BJ (cell line): ENCODE measurements at regions not wholly inside any gene's neighbourhood (a gene's known extent, or its start where the extent isn't known, plus 50 kb on each side); places are given as distances from the start of the nearest gene placed in this dataset.

Experiments used
- CTCF ChIA-PET: fragments of 350-600 bp; formaldehyde crosslinking; extraction: SDS; loops from one replicate; lab custom pipeline; 2021; ENCODE audit warnings: antibody characterized with exemption, inconsistent platforms; lab: Yijun Ruan, JAX
- POLR2A ChIA-PET: fragments of 300-600 bp; sonication (Branson Sonifier 250); formaldehyde crosslinking; extraction: SDS; loops from one replicate; lab custom pipeline; 2021; ENCODE audit warnings: antibody characterized with exemption; lab: Charles Lee
- DNase-seq: peaks from one replicate; pipeline ENCODE4 v3.0.0-alpha.2; 2011; ENCODE audit warnings: low read depth
- H3K27me3 ChIP-seq: 2 replicates; pipeline ENCODE4 v1.6.0; 2011; ENCODE audit warnings: low read length; ENCODE audit not compliant: control insufficient read depth, insufficient read depth
- H3K36me3 ChIP-seq: 2 replicates; pipeline ENCODE4 v1.5.1; 2011; ENCODE audit warnings: low read length; ENCODE audit not compliant: control insufficient read depth, insufficient read depth
- H3K4me3 ChIP-seq: 2 replicates; pipeline ENCODE4 v1.5.1; 2011; ENCODE audit warnings: low read depth, mild to moderate bottlenecking, control low read depth, low read length
- TF ChIP-seq, protein P1 (sequence below): IDR thresholded peaks from 2 replicates; pipeline ENCODE4 v1.5.1; 2011; ENCODE audit warnings: low read depth, mild to moderate bottlenecking, control low read depth, inconsistent platforms, low read length, moderate library complexity; ENCODE audit not compliant: insufficient read depth

DNA sequence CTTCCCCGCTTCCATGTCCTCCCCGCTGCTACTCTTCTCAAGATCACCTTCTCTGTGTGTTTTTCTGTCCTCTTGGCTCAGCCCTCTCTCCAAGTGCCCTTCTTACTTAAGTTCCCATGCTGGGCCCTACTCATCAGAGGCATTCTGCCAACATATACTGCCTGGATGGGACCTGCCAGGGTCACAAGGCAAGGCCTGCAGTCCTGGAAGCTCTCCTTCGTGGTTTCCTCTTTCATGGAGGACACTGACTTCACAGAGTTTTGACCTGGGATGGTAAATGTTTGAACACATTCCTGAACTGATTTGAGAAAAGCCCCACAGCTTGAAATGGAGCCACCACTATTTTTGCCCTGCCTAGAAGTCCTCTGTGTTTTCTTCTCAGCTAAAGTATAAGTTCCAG, 140.9 kb downstream of the TMEM30B start:
- ChIA-PET CTCF (no interaction called here), POLR2A (no interaction called here)
- Histone ChIP-seq H3K27me3 (no peaks in the 10 kb centered on the region), H3K4me3 (no peak overlapping the region), H3K36me3 (no peaks in the 10 kb centered on the region)
- DNase-seq, result no peak
- TF ChIP-seq, protein P1, sequence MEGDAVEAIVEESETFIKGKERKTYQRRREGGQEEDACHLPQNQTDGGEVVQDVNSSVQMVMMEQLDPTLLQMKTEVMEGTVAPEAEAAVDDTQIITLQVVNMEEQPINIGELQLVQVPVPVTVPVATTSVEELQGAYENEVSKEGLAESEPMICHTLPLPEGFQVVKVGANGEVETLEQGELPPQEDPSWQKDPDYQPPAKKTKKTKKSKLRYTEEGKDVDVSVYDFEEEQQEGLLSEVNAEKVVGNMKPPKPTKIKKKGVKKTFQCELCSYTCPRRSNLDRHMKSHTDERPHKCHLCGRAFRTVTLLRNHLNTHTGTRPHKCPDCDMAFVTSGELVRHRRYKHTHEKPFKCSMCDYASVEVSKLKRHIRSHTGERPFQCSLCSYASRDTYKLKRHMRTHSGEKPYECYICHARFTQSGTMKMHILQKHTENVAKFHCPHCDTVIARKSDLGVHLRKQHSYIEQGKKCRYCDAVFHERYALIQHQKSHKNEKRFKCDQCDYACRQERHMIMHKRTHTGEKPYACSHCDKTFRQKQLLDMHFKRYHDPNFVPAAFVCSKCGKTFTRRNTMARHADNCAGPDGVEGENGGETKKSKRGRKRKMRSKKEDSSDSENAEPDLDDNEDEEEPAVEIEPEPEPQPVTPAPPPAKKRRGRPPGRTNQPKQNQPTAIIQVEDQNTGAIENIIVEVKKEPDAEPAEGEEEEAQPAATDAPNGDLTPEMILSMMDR, result no peak

DNA sequence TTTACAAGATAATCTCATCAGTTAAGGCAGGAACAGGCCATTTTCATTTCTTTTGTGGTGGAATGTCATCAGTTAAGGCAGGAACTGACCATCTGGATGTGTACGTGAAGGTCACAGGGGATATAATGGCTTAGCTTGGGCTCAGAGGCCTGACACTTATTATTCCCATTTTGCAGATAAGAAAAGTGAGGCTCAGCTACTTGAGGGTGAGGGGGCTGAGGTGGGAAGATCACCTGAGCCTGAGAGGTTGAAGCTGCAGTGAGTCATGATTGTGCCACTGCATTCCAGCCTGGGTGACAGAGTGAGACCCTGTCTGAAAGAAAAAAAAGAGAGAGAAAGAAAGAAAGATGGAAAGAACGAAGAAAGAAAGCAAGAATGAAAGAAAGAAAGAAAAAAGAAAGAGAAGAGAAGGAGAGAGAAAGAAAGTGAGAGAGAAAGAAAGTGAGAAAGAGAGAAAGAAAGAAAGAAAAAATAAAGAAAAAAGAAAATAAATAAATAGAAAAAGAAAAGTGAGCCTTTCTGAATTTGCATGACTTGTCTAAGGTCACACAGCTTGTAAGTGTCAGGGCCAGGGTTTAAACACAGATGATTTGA, 142.0 kb downstream of the TMEM30B start:
- H3K27me3 ChIP-seq, result no peaks in the 10 kb centered on the region
- ChIA-PET POLR2A (no interaction called here), CTCF (no interaction called here)
- no peak for DNase-seq
- no peaks in the 10 kb centered on the region for H3K36me3 ChIP-seq
- H3K4me3 ChIP-seq, result no peak overlapping the region
- TF ChIP-seq, protein P1, result no peak

DNA sequence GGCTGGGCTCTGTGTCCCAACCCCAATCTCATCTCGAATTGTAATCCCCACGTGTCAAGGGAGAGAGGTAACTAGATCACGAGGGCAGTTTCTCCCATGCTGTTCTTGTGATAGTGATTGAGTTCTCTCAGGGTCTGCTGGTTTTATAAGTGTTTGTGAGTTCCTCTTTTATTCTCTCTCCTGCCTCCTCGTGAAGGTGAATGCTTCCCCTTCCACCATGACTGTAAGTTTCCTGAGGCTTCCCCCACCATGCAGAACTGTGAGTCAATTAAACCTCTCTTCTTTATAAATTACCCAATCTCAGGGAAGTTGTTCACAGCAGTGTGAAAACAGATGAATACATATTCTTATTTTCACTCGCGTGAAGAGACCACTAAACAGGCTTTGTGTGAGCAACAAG, 148.2 kb downstream of the TMEM30B start:
- ChIA-PET POLR2A (interaction anchor here (0.6 kb wide), 1 partner anchor 9 kb away, joined by 4 read pairs; no protein-coding TSS in a partner anchor), CTCF (no interaction called here)
- DNase-seq, result no peak
- no peaks in the 10 kb centered on the region for H3K36me3 ChIP-seq
- TF ChIP-seq, protein P1, result no peak
- H3K4me3 ChIP-seq, result no peak overlapping the region
- H3K27me3 ChIP-seq, result no peaks in the 10 kb centered on the region

DNA sequence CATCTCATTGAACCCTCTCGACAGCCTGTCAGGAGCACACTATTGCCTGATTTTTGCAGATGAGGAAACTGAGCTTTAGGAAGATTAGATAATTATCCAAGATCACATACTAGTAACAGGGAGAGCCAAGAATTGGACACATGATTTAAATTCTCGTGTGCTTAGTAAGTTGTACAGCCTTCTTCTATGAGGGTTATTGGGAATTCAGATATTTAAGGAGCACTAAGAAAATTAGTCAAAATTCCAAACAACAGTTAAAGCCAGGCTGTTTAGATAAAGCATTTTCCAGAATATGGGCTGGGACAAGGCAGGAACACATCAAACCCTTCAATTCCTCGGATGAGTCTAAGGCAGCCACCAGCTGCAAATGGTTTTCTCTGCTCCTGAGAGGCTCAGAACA, 148.8 kb downstream of the TMEM30B start:
- Histone ChIP-seq H3K4me3 (no peak overlapping the region), H3K36me3 (no peaks in the 10 kb centered on the region), H3K27me3 (no peaks in the 10 kb centered on the region)
- no peak for DNase-seq
- POLR2A ChIA-PET, result interaction anchor here (0.6 kb wide), 1 partner anchor 9 kb away, joined by 4 read pairs; no protein-coding TSS in a partner anchor
- CTCF ChIA-PET, result no interaction called here
- TF ChIP-seq, protein P1, result no peak

DNA sequence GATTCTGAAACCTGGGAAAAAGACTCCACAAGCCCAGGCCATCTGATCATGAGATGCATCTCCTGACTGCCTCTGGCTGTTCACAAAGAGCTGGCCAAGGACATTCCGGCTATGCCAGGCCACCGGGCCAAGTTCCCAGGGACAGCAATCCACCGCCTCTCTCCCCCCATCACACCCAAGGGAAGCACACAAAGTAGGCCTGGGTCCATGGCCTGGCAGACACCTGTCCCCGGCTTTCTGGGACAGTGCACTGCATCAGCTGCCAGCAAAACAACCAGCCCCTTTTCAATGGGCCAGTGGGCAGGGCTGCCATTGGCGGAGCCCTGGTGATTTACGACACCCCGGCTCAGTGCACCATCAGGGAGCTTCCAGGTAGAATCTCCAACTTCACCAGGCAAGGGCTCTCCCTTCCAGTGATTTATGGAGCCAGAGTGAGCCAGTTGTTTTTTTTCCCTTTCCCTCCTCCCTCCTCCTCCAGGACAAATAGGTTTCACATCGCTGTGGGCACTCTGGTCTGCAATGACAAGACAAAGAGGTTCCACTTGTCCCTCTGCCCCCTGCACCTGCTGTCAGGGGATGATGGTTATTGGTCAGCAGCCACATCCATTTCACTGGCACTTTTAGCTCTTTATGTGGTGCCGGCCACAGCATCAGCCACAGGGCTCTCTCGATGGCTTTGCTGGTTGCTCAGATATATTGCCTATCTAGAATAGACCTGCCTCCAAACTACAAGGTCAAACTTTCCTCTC, 149.6 kb downstream of the SLC38A6 start:
- Histone ChIP-seq H3K27me3 (no peaks in the 10 kb centered on the region), H3K36me3 (no peaks in the 10 kb centered on the region), H3K4me3 (no peak overlapping the region)
- CTCF ChIA-PET, result no interaction called here
- POLR2A ChIA-PET, result no interaction called here
- DNase-seq, result no peak
- TF ChIP-seq, protein P1, result no peak
